Putamen (tissue), 1 donor: ENCODE measurements at regions not wholly inside any gene's neighbourhood (a gene's known extent, or its start where the extent isn't known, plus 50 kb on each side); places are given as distances from the start of the nearest gene placed in this dataset.

Experiments used
- DNase-seq: peaks from one replicate; pipeline ENCODE4 v3.0.0-alpha.2; 2016; ENCODE audit warnings: low spot score

GRCh38 chr15:37260255-37260654 is 159.9 kb upstream of the MEIS2 start:
- no peak for DNase-seq

GRCh38 chr15:37261685-37262084 is 161.3 kb upstream of the MEIS2 start:
- no peak for DNase-seq

DNA sequence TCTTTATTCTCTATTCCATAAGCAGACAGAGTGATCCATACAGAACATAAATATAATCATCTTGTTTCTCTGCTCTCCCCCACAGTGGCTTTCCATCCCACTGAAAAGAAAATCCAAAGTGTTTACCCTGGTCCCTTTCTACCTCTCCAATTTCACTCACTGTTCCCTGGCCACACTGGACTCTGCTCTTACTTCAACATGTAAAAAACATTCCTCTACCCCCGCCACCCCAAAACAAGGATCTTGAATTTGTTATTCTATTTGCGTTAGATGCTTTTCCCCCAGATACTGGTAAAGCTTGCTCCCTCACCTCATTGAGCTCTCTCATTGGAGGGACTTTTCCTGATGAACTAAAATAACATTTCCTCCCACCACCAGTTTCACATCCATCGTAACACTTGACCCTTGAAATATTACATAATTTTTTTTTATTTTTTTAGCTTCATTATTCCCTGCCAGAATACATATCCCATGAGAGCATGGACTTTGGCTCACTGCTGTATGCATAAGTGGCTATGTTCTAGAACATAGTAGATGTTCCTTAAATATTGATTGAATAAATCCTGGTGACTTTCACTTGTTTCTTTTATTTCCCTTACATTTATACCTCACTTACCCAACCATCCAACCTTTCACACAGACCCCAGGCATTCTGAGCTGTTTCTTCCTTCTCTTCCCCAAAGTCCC is 162.7 kb upstream of the MEIS2 start:
- no peak for DNase-seq

DNA sequence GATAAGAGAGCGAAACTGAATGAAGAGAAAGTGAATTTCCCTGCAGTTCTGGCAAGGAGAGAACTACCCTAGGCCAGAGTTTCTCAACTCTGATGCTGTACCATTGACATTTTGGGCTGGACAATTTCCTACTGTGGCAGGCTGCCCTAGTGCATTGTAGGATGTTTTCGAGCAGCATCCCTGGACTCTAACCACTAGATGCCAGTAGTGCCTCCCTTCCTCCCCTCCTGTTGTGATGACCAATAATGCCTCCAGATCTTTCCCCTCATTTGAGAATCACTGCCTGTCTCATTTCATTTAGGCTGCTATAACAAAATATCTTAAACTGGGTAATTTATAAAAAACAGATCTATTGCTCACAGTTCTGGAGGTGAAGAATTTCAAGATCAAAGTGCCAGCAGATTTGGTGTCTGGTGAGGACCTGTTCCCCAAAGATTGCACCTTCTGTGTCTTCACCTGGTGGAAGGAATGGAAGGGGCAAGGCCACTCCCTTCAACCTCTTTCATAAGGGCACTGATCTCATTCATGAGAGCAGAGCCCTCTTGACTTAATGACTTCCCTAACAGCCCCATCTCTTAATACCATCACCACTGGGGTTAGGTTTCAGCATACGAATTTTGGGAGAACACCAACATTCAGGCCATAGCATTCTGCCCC is 188.9 kb upstream of the MEIS2 start:
- DNase-seq: no peak

GRCh38 chr15:37291920-37292319 is 191.6 kb upstream of the MEIS2 start:
- no peak for DNase-seq

DNA sequence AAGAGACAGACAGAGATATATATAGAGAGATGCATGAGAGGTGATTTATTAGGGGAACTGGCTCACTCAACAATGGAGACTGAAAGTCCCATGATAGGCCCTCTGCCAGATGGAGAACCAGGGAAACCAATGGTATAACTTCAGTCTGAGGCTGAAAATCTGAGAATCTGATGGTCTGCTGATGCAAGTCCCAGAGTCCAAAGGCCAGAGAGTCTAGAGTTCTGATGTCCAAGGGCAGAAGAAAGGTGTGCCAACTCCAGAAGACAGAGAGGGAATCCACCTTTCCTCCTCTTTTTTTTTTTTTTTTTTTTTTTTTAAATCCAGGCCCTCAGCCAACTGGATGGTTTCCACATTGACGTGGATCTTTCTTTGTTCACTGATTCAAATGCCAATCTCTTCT is 197.9 kb upstream of the MEIS2 start:
- DNase-seq: no peak

DNA sequence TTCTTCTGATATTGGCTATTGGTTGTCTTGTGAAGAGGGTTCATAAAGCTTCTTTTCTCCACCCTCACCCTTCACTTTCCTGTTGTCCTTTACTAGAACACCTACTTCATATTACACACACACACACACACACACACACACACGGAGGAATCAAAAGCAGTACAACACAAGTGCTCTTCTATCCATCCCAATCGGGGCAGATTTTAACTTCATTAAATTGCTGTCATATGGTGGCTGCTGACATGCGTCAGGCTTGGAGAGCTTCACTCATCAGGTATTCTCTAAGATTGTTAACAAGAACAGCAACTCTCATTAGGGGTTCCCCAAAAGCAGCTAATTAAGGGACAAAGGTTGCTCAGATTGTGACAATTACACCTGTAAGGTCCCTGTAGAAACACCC is 239.1 kb upstream of the MEIS2 start:
- DNase-seq: no peak

DNA sequence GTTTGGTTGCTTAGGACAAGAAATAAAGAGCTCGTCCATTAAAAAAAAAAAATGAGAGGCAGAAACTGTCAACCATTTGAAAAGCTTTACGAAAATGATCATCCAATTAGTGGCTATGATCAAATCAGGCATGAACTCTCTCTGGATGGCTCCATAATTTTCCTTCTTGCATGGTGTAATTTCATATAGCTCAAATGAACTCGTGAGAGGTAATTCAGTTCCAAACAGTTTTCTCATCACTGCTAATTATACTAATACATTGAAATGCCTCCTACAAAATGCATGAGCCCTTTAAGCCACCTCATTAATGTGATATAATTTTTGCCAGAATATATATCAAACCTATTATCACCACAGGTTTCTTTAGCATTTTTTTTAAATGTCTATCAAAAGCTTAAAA is 239.5 kb upstream of the MEIS2 start:
- no peak for DNase-seq

DNA sequence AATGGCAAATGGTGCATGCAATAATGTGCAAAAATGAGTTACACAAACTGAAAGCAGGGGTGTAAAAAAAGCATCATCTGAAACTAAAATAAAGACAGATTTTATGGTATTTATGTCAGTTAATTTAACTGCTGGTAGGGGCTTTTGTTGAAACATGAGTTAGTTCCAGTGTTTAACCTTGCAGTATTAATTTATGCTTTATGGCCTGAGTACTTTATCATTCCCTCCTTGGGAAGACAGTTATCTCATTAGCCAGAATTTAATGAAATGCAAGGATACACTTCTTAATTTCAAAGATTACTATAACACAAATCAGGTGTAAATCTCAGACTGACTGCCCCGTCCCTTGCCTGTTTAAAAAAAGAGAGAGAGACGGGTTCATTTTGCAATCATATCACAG is 240.1 kb upstream of the MEIS2 start:
- no peak for DNase-seq

DNA sequence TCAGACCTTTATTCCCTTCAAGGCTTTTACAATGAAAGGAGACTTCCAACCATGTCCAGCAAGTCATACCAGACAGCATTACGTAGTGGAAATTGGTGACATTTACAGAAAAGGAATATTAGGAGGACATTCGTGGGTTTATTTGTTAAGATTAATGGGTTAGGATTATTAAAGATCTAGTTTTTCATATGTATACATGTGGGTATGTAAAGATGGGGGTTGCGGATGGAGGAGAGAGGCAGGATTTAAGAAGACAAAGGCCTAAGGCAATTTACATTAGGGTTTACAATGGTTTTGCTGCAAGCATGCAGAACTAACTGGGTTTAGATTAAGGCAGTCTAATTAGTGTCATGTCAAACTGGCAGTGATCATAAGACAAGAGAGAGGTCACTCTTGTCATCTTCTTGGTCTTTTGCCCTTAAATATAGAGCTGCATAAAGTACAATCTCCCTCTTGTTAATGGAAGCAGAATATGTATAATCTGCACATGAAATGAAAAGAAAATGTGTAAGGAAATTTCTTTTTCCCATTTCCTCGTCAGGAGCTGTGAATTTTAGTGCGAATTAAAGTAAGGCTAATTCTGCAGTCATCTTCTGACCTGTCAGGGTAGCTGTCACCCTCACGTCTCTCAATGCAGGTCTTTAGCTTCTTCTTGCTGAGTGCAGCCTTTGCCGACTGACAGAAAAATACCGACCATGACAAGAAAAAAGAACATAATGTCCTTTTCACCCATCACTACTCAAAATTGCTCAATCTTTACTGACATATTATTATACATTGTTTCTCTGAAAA is 258.9 kb upstream of the MEIS2 start:
- DNase-seq: peak; percentile 23

GRCh38 chr15:37359893-37360290 is 259.5 kb upstream of the MEIS2 start:
- no peak for DNase-seq

DNA sequence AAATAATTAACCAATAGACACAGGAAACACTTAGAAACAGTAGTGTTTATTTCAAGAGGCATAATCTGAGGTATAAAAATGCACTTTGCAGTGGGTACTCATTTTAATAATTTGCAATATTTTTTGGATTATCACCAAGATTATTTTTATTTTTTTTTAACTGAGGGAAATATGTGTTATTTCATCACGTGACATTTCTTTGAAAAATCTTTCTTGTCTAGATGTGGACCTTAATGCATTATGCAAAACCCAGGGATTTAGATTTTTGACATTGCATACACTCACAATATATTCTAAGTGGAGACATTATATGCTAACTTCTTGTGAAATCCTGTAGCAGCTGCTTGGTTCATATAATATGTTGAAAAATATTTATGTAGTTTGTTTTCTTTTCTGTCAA is 260.4 kb upstream of the MEIS2 start:
- DNase-seq: no peak

DNA sequence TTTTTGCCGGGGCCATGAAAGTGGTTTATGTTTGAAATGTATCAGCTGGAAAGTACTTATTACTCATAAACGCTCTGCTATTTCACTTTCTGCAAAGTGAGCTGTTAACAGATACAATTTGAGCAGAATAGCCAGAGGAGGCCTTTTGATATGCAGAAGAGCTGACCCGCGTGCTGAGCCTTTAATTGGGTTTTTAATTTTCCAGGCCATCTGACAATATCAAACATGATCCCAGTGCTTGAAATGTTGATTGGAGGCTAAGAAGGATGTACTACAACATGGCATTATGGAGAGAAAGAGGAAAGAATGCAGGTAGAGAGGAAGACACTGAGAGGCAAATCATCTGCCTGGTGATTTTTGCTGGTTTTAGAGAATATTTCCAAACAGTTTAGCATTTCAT is 261.3 kb upstream of the MEIS2 start:
- DNase-seq: no peak

GRCh38 chr15:37362414-37362813 is 262.1 kb upstream of the MEIS2 start:
- no peak for DNase-seq

GRCh38 chr15:37368961-37369360 is 268.6 kb upstream of the MEIS2 start:
- no peak for DNase-seq

DNA sequence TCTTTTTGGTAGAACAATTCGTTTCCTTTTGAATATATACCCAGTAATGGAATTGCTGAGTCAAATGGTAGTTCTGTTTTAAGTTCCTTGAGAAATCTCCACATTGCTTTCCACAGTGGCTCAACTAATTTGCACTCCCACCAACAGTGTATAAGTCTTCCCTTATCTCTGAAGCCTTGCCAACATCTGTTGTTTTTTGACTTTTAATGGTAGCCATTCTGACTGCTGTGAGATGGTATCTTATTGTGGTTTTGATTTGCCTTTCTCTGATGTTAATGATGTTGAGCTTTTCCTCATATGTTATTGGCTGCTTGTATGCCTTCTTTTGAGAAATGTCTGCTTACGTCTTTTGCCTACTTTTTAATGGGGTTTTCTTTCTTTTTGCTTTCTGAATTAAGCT is 270.6 kb upstream of the MEIS2 start:
- DNase-seq: no peak

DNA sequence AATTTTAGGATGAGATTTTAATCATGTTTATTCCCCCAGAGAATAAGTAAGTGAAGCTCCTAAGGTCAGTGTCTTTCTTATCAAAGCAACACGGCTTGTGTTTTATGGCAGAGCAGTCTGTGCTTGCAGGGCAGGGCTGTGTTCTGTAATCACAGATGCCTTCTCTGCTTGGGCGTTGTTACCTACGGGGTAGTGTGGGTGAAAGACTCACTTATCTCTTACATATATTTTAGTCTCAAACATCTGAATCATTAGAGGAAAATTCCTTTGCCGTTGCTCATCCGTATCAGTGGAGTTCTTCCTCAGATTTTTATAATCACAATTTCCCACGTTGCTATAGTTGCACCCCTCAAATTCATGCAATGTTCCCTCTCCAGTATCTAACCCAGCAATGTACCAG is 271.7 kb upstream of the MEIS2 start:
- peak; percentile 51 for DNase-seq

DNA sequence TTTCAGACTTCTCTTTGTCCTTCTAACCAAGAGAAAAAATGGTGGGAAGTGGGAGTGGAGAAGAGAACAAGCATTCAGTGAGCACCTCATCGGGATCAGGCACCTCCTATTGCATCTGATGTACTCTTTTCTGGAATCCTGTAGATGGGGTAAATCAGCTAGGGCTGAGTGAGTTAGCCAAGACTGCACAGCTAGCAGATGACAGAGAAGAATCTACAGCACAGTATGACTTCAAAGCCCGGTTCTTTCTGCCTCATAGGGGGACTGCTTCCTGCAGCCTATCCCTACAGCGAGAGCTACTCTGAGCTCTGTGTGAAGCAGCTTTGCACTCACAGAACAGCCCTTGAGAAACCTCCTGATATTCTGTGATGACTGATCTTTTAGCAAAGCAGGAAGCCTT is 275.2 kb upstream of the MEIS2 start:
- DNase-seq: peak; percentile 49

DNA sequence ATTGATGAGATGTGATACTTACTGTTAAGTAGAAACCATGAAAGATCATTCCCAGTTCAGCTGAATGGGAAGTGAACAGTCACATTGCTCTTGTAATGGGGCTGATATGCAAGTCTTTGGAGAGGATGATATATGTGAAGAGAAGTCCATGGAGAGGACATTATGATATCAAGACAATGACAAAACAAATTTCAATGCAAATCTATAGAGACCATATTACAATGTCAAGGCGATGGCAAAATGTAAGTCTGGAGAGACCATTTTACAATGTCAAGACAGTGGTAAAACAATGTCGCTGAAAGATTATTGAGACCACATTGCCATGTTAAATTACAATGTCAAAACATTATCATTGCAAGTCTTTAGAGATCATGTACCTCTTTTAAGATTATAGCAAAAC is 277.1 kb upstream of the MEIS2 start:
- DNase-seq: no peak

DNA sequence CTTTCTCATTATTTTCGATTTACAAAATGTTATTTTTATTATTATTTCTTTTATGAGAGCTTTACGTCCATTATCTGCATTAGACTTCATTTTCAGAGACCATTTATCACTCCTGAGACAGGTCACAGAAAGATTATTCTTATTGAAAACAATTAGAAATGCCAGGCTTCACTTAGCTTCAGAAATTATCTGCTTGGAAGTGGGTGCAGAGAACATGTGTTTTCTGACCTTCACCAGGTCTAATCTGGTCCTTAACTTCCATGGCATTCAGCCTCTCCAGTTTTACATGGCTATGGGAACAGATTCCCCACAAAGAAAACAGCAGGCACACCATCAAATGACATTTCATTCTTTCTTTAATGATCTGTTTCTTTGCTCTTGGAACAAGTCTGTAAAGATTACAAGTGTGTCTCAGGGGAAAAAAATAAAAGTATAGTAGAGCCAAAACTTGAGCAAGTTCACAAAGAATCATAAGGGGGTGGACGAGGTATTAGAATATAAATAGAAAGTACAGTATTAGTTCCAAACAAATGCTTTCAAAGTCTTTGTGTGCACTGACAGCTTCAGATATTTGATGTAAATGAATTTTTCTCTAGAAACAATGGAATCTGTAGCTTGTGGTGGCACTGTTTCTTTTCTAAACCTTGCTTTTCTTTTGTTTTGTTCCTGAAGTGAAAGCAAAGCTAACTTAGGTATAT is 294.2 kb upstream of the MEIS2 start:
- DNase-seq: no peak

- no peak for DNase-seq
These were observed 294.7 kb upstream of the MEIS2 start for GRCh38 chr15:37395100-37395468.

DNA sequence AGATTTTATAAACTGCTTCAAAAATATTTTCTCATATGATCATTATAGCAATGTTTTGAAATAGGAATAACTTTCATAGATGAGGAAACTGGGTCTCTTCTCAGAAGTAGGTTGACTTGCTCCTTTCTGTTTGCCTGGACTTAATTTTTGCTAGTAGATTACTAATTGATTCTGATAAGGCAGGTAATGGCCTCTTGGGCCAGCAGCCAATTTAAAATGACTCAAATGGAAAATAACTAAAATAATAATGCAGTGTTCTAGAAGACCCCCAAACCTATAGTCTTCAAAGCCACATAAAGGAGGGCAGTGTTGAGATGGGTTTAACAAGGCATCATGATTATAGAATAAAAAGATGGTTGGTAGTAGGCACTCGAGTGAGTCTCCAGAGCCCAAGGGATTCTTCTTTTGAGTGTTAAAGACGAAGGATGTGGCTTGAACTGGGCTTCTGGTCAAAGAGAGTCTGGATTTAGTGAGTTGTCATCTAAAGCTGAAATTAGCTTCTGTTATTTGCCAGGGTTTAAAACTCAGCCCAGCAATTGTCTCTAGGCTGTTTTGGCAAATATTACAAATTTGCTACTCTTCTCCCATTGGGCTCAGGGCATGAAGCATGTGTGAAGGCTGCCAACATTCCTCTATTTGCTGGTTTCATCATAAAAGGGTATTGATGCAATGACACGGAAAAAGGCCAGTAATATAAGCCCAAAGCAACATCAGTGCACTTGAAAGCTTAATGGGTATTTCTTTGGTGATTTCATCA is 297.1 kb upstream of the MEIS2 start:
- DNase-seq: no peak
